GM18907 (cell line): ENCODE measurements at regions not wholly inside any gene's neighbourhood (a gene's known extent, or its start where the extent isn't known, plus 50 kb on each side); places are given as distances from the start of the nearest gene placed in this dataset.

Experiments
- ATAC-seq: cut with Tn5 transposase; IDR thresholded peaks from one replicate; pipeline ENCODE4 v1.9.1; 2021; ENCODE audit warnings: mild to moderate bottlenecking, moderate library complexity; ENCODE audit not compliant: unreplicated experiment

DNA sequence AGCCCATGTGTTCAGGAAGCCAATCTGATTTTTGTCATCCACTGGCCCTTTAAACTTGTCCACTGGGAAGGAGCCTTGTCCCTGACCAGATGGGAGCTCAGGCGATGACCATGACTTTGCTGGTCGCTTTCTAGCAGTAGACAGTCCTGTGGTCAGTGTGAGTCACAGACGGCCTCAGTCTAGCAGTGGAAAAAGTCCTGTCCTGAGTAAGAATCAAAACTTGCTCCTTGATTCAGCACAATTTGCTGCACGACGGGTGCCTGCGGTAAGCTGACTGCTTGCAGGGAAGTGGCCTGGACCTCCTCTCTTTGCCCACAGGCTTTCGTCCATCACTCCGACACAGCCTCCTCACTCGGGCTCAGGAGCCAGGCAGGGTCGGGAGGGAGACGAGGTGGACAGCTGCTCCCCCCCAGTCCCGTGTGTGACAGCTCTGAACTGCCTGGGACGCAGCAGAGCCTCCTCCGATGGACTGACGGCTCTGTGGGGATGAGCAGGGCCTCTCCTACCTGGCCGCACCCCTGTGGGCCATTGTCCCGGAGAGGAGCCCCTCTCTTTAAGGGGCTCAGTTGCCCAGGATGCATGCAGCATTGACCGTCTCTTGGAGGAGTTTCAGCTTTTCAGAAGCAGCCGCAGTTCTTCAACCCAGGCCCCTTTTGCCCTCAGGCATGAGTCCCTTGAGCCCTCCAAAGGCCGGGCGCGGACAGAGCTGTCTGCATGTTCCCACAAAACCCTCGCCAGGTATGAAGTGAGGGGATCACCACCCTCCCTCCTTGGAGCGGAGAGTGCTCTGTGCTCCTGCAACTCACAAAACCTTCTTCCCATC is 209.2 kb downstream of the ANKRD60 start:
- ATAC-seq, result no peak

DNA sequence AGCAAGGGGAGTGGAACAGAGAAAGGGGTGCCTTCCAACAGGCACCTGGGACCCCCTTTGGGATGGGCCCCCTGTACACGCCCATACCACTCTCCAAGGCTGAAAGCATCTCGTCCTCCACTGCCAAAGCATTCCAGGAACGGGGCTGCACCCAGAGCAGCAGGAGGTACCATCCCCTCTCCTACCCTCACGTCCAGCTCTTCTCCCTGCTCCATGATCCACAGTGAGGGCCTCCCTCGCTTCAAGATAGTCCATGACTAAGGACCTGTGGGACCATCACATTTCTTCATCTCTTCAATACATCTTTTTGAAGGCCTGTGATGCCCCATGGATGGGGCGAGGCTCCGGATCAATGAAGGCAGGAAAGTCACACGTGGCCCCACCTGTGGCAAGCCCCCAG is 209.9 kb downstream of the ANKRD60 start:
- ATAC-seq, result no peak

DNA sequence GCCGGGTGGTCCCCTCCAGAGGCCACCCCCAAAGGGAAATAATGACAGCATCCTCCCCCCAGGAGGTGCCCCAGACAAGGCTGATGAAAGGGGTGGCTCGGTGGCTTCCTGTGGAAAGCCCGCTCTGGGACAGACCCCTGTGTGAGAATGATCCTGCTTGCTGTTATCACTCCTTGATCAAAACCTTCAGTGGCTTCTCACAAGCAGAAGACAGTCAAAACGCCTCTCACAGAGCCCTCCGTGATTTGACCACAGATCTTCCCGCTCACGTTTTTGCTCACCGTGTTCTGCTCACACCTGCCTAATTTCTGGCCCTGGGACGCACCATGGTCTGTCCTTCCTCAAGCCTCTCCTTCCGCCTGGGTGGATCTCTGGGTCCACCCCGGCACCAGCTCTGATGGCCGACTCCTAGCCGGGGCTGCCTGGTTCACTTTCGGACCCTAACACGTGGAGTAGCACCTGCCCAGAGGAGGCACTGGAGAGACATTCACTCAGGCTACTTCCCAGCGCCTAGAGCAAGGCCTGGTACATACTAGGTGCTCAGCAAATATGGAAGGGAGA is 210.4 kb downstream of the ANKRD60 start:
- ATAC-seq, result no peak

DNA sequence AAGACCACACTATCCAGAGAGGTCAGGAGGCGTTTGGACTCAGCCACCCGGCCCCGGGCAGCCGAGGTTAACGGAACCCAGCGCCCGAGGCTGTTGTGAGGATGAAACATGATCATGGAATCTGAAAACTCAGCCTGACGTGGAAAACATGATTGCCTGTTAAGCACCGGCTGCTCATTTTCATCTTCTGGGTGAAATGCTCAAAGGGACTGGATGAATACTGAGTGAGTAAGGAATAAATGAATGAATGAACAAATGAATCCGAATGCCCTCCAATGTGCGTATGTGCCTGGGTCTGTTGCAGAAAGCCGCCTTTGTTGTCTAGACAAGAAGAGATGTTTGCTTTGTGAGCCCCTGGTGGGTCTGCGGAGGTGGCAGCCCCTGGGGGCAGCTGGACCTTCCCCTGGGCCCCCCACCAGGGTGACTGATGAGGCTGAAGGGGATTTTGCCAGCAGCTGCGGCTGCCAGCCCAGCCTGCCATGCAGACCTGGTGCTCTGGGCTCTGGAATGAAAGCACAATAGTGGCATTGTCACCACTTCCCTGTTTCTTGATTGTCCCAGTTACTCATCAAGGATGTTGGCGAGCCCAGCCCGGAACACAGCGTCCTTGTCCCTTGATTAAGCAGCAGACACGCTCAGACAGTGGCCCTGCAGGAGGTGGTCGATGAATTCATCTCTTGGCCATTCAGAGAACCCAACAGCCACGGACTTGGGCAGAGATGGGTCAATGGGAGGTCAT is 211.1 kb downstream of the ANKRD60 start:
- ATAC-seq, result no peak

DNA sequence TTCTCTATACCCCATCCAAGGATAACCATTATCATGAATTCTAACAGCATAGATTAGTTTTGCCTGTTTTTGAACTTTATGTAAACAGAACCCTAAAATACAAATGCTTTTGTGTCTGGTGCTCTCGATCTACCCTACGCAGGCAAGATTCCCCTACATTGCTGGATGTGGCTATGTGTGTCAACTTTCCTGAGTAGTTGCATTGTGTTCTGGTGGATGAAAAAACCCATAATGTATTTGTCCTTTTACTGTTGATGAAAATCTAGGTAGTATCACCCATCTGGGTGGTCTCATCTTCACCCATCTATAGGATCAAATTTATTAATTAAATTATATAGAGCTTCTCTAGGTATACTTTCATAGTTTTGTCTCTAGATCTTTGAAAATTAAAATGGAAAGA is 211.7 kb downstream of the ANKRD60 start:
- ATAC-seq, result no peak

DNA sequence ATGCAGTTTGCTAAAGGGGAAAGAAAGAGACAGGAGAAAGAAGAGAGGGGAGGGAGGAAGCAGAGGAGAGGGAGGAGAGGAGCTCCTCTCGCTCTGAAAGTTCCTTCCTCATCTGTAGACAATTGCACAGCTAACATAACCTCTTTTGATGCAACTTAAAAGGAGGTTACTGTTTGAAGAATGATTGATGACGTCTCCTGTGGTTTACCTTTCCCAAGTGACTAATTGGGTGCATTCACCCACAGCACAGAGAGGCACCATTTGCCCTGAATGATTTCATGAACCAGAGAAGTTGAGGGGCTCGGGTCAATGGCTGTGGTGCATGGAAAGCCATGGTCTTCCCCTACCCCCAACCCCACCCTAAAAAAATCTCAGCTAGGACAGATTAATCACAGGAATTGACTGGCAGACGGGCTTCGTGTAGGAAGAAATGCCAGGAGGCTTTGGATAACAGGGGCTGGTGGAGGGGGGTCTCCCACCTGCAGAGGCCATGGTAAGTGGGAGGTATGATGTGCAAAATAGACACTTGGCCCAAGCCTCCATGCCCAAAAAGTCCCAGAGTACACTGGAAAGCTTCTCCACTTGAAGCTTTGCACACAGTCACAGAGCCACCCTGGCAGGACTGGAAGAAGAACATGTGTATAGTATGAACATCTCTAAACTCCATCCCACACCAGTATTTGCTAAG is 213.7 kb downstream of the ANKRD60 start:
- no peak for ATAC-seq

DNA sequence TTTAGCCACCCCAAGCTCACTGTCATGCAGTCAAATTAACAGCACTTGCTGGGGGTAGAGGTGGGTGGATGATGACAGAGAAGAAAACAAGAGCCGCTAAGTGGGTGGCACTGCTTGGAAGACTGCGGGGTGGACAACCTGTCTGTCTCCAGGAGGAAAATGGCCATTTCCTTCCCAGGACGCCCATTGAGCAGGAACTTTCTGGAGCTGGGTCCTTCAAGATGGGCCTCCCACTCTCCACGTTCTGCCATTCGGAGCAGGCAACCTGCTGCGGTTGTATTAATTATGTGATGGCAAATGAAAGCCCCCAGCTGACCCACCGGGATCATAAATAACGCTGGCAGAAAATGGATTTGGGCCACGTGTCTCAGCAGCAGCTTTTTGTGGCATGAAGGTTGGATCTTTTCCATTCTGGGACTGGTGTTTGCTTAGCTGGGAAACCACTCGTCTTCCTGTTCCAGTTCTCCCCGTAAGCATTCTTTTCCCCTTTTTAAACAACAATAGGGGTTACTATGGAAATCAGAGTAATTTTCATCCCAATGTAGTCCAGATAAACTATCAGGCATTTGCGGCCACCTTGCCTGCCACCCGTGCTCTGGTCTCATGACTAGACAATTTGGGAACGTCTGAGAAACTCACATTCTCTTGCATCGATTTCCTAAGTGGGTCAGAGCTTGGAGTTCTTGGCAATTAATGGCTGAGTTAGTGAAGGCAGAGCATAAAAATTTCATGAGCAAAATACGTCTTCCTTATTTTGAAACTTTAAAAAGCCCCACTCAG is 215.5 kb downstream of the ANKRD60 start:
- no peak for ATAC-seq

DNA sequence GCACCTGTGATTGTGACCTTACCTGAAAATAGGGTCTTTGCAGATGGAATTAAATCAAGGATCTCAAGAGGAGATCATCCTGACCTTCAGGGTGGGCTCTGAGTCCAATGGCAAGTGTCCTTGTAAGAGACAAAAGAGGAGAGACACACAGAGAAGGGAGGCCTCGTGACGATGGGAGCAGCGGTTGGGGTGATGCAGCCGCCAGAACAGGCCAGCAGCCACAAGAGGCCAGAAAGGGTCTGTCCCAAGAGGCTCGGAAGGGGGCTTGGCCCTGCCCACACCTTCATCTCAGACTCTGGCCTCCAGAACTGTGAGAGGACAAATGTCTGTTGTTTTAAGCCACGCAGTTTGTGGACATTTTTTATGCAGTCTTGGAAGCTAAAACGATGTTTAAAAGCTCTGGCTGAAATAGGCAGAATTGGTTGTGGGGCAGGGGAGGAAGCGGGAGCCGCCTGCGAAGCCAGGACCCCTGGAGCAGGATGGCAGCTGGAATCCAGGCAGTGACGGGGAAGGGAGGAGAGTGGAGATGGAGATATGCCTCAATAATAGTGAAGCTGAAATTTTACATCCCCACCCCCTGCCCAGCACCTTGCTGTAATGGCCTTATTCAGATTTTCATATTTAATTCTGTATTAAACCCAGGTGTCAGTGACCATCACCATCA is 216.4 kb downstream of the ANKRD60 start:
- no peak for ATAC-seq

DNA sequence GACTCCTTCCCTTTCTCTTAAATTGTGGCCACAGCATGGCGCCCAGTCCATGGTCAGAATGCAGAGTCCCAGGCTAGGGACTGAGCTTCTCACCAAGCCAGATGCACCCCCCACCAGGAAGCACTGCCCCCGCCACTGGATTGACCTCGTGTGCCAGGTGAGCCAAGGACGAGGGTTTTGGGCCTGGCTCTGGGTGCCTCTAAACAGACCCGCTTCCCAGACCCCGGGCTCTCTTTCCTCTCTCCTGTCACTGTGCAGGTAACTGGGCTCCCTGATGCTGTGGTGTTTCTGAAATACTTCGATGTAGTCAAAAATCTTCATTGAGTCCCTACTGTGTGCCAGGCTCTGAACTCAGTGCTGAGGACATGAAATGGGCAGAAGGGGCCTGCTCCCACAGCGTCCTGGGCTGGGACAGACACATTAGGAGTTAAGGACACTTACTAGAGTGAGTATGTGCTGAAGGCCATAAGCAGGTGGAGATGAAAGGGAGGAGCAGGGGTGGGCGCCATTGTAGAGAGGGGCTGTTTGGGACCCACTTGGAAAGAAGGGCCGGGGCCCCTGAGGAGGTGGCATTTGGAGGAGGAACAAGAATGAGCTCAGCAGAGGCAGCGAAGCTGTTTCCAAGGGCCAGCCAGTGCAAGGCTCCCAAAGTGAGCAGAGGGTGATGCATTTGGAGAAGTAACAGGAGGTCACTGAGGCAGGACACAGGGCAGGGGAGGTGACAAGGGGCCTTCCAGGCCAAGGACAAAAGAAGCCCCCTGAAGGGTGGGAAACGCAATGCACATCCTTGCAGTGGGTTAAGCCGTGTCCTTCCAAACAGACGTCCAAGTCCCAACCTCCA is 217.1 kb downstream of the ANKRD60 start:
- no peak for ATAC-seq

DNA sequence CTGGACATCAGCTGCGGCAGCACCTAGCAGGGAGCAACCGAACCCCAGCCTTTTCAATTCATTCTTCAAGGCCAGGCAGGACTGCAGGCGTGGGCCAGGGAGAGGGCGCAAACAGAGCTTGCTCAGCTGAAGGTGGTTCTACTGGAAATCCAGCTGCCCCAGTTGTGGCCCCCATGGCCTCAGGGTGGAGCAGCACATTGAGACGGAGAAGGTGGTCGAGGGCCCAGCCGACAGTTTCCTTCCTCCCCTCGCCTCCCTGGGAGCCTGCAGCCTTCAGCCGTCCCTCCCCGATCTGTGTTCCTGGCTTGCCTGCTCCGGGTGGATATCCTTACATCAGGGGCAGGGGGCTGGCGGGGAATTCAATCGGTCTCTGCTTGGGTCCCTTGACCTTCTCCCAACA is 217.8 kb downstream of the ANKRD60 start:
- ATAC-seq, result no peak

DNA sequence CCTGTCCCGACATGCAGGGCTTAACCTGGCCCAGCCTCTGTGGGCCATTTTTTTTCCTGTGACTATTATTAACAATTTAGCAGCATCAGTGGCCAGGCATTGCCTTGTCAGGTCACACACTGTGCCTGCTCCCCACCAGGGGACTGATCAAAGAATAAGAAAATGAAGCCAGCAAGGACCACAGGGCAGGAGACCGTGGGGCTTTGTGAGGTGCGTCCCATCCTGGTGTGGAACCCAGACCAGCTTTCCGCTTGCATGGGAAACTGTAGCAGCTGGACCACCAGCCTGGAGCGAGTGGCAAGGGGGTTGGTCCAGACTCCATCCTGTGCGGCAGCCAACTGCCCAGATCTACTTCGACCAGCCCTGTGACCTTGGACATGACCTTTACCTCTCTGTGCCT is 218.3 kb downstream of the ANKRD60 start:
- no peak for ATAC-seq

DNA sequence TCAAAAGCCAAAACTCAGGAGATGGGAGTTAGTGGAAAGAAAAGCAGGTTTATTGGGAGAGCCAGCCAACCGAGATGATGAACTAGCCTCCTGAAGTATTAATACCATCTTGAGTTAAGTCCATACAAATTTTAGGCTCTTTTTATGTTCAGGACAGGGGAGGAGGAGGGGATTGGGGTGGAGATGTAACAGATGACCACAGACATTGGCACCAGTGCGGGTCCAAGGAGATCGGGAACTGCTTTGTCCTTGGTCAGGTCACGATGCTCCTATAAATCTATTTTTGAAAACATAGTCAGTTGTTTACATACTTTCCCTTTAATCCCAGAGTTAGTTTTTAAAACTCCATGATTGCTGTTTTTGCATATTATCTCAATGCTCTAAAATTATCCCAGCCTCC is 219.6 kb downstream of the ANKRD60 start:
- ATAC-seq, result no peak

DNA sequence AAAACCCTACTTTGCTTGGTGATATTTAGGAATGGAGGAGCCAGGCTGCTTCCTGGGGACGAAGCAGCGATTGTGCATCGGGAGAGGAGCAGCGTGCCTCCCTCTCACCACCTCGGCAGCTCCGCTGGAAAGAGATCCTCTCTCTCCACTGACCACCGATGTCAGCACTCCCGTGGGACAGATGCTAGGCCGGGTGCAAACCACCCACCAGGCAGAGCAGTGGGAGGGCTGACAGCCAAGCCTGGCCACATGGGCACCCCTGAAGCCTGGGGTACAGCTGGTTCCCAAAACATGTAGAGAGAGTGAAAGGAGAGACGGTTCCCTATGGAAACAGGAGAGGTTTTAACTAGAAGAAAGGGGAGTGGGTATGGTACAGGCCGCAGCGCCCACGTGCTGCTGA is 220.0 kb downstream of the ANKRD60 start:
- no peak for ATAC-seq

DNA sequence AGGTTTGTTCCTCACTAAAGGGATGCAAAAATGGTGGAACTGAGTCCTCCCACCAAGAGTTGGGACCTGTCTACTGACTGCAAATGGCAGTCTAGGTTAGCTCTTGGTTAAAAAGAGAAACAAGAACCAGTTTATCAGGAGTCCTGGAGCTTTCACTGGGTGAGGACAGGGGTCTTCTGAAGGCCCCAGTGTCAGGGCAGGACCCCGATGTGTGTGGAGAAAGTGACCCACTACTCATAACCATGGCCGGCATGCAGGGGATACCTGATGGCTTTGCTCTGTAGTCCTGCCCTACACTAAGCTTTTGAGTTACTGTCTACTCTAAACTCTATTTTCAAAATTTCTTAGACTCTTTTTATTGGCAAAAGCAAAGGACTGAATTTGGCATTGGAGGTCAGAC is 220.5 kb downstream of the ANKRD60 start:
- no peak for ATAC-seq

DNA sequence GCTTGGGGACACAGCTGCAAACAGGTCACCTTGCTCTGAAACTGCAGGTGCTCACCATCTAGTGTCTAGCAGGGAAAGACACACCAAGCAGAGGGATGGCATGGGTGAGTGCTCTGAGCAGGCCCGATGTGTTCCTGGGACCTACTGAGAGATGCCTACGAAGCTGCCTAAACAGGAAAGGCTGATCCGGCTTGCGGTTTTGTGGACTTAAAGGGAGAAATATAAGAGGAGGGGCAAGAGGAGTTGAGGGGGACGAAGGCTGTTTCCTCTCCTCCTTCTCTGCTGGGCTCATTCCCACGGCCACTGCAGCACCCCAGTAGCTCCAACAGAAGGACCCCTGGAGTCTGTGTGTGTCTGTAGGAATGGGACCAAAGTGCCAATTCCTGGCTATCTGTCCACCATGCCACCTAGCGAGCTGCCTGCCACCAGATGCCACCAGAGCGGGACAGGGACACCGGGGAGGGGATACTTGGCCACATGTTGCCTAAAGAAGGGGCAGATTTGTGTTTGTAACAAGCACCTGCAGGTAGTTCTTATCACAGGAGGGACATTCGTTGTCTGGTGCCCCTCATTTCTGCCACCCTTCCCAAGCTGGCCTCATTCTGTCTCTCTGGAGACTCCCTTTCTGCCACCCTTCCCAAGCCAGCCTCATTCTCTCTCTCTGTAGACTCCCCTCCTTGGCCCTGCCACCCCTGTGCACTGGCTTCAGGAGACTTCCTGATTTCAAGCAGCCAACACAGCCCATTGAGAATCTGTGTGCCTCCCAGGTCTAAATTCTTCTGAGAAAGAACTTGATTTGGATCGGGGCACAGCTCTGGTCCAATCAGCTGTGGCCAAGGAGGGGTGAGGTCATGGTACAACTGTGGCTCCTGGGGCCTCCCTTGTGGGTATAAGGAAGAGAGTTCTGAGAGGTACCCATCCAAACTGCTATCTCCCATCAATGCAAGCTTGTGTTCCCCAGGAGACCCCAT is 221.8 kb downstream of the ANKRD60 start:
- no peak for ATAC-seq

DNA sequence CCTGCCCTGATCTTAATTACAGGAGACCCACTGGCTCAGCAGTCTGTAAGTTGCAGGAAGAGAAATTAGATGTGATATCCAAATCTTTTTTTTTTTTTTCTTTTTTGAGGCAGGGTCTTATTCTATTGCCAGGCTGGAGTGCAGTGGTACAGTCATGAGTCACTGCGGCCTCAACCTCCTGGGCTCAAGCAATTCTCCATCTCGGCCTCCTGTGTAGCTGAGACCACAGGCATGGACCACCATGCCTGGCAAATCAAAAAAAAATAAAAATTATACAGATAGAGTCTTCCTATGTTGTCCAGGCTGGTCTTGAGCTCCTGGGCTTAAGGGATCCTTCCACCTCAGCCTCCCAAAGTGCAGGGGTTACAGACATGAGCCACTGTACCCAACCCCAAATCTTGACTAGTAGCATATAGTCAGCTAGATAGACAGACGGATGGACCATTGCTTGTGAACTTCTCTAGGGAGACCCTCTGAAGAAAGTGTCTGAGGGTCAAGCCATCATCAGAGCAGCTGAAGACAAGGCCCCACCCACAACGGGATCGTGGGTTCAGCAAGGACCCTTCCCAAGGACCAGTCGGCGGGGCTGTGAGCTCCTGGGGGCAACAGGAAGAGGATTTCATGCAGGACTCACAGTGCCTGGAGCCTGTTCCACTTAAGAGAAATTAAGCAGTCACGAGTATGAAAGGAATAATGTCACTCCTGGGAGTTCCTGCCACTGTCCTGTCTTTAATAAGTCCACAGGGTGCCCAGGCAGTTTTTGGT is 222.7 kb downstream of the ANKRD60 start:
- ATAC-seq, result no peak

DNA sequence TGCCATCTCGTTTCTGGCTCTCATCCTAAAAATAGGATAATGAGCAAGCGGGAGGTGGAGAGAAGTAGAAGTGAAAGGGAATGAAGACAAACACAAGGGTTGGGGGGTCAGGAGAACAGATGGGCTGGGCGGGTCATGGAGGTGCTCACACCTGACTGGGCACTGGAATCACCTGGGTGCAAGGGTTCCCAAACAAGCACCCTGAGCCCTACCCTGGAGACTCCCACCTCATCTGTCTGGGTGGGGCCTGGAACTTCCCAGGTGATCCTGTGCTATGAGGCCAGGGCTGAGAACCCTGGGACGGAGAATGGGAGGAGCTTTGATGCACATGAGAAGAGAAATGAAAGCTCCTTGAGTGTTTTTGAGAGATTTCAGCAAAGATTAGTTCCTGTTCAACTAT is 223.6 kb downstream of the ANKRD60 start:
- no peak for ATAC-seq
